ENCODE measurements at regions not wholly inside any gene's neighbourhood (a gene's known extent, or its start where the extent isn't known, plus 50 kb on each side); places are given as distances from the start of the nearest gene placed in this dataset.

DNA sequence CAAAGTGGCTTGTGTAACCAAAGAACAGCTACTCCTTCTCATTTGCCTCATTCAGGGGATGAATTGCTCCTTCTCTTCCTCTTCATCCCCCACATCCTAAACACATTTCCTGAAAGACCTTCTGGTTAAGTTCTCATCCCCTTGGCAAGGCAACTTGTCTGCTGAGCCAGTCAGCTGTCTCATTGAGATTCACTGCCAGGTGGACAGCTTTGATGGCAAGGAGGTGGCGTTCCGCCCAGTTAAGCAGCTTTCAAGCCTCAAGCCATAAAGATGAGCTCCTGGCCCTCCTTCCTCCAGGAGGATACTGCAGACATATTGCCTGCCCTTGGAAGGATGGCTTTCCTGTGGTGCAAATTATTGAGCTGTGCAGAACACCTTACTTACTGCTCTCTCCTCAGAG lies 448.6 kb upstream of the MPDZ start:
- no peak for DNase-seq (ENCODE audit: extremely low spot score in 2 of 2)
- no peak overlapping the region for H3K27ac ChIP-seq
- H3K36me3 ChIP-seq, result no peaks in the 10 kb centered on the region
- no peaks in the 10 kb centered on the region for H3K9me3 ChIP-seq
- no peak overlapping the region for H3K4me3 ChIP-seq
- H3K27me3 ChIP-seq, result no peaks in the 10 kb centered on the region
- intact Hi-C loops (cut with DNase I), result no loop called here
- TF ChIP-seq POLR2A (IDR thresholded peaks at IDR 0.05) (no peak), POLR2AphosphoS5 (IDR thresholded peaks at IDR 0.05; ENCODE audit: insufficient read depth in 1 of 2, low read depth in 1 of 2) (no peak)
- TF ChIP-seq, protein P1, sequence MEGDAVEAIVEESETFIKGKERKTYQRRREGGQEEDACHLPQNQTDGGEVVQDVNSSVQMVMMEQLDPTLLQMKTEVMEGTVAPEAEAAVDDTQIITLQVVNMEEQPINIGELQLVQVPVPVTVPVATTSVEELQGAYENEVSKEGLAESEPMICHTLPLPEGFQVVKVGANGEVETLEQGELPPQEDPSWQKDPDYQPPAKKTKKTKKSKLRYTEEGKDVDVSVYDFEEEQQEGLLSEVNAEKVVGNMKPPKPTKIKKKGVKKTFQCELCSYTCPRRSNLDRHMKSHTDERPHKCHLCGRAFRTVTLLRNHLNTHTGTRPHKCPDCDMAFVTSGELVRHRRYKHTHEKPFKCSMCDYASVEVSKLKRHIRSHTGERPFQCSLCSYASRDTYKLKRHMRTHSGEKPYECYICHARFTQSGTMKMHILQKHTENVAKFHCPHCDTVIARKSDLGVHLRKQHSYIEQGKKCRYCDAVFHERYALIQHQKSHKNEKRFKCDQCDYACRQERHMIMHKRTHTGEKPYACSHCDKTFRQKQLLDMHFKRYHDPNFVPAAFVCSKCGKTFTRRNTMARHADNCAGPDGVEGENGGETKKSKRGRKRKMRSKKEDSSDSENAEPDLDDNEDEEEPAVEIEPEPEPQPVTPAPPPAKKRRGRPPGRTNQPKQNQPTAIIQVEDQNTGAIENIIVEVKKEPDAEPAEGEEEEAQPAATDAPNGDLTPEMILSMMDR (IDR thresholded peaks at IDR 0.05), result no peak
- no peaks in the 10 kb centered on the region for H3K4me1 ChIP-seq

DNA sequence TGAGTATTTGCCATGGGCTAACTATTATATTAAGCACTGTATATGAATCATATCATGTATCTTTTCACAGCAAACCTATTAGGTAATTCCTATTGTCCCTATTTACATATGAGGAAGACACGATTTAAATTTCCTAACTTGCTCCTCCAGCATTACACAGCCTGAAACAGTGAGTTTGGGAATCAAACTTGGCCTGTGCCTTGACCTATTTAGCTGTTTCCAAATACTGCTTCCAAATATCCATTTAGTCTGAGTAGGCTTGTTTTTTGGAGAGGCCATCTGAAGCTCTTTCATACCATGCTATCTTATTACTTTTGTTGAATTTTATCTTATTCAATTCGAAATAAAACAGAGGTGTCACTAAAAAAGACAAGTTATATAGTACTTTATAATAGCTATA lies 447.3 kb upstream of the MPDZ start:
- DNase-seq (ENCODE audit: extremely low spot score in 2 of 2), result no peak
- TF ChIP-seq, protein P1 (IDR thresholded peaks at IDR 0.05), result no peak
- TF ChIP-seq POLR2AphosphoS5 (IDR thresholded peaks at IDR 0.05; ENCODE audit: insufficient read depth in 1 of 2, low read depth in 1 of 2) (no peak), POLR2A (IDR thresholded peaks at IDR 0.05) (no peak)
- Histone ChIP-seq H3K4me3 (no peak overlapping the region), H3K27me3 (no peaks in the 10 kb centered on the region), H3K9me3 (no peaks in the 10 kb centered on the region), H3K27ac (no peak overlapping the region), H3K36me3 (no peaks in the 10 kb centered on the region), H3K4me1 (no peaks in the 10 kb centered on the region)
- intact Hi-C loops (cut with DNase I), result no loop called here

DNA sequence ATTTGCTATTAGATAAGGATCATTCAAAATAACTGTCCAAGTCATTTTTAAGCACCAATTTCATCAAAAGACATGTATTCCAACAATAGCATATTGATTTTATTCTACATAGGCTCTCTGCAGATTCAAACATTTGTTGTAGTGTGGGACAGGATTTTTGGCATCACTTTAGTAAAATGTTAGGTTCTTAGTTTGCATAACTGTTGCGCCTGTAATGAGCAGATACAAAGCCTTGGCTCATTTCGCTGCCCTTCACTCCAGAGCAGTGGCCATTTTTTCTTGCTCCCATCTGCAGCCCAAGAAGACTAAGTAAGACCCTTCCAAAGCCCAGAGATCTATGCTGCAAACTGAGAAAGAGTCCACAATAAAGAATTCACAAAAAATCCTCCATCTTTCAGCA lies 446.0 kb upstream of the MPDZ start:
- no peak for DNase-seq (ENCODE audit: extremely low spot score in 2 of 2)
- Histone ChIP-seq H3K9me3 (no peaks in the 10 kb centered on the region), H3K27me3 (no peaks in the 10 kb centered on the region), H3K4me1 (no peaks in the 10 kb centered on the region), H3K4me3 (no peak overlapping the region), H3K36me3 (no peaks in the 10 kb centered on the region), H3K27ac (no peak overlapping the region)
- intact Hi-C loops (cut with DNase I), result no loop called here
- TF ChIP-seq POLR2A (IDR thresholded peaks at IDR 0.05) (no peak), POLR2AphosphoS5 (IDR thresholded peaks at IDR 0.05; ENCODE audit: insufficient read depth in 1 of 2, low read depth in 1 of 2) (no peak)
- TF ChIP-seq, protein P1 (IDR thresholded peaks at IDR 0.05), result no peak

DNA sequence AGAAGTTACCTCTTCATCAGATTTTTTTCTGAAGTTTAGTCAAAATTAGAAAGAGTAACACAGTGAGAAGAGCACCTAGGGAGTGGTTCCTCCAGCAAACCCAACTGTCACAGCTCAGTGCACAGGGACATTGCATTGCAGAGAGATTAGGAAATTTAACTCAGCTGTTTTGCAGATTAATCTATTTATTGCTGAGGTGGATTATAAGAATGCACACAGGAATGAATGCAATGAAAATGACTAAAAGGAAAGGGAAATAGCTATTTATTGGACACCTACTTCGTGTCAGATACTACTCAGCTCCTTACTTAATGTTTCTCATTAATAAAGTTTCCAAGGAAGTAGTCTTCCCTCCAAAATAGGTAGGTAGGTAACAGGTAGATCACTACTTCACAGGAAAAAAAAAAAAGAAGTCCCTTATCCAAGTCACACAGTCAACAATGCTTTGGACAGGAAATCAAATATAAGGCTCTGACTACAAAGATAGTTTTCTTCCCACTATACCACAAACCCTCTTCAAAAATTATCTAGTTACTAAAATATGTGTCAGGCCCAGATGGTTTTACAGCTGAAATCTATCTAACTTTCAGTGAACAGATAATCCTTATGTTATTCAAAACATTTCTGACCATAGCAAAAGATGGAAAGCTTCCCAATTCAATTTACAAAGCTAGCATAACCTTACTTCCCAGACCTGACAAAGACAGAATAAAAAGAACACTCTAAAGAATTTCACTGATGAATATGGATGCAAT lies 442.2 kb upstream of the MPDZ start:
- no peak overlapping the region for H3K27ac ChIP-seq
- peaks cover 7% of the 10 kb centered on the region for H3K4me1 ChIP-seq
- H3K27me3 ChIP-seq, result no peaks in the 10 kb centered on the region
- intact Hi-C loops (cut with DNase I), result no loop called here
- H3K4me3 ChIP-seq, result no peak overlapping the region
- H3K9me3 ChIP-seq, result no peaks in the 10 kb centered on the region
- no peak for TF ChIP-seq POLR2AphosphoS5 (IDR thresholded peaks at IDR 0.05; ENCODE audit: insufficient read depth in 1 of 2, low read depth in 1 of 2)
- no peaks in the 10 kb centered on the region for H3K36me3 ChIP-seq
- DNase-seq (ENCODE audit: extremely low spot score in 2 of 2), result no peak

DNA sequence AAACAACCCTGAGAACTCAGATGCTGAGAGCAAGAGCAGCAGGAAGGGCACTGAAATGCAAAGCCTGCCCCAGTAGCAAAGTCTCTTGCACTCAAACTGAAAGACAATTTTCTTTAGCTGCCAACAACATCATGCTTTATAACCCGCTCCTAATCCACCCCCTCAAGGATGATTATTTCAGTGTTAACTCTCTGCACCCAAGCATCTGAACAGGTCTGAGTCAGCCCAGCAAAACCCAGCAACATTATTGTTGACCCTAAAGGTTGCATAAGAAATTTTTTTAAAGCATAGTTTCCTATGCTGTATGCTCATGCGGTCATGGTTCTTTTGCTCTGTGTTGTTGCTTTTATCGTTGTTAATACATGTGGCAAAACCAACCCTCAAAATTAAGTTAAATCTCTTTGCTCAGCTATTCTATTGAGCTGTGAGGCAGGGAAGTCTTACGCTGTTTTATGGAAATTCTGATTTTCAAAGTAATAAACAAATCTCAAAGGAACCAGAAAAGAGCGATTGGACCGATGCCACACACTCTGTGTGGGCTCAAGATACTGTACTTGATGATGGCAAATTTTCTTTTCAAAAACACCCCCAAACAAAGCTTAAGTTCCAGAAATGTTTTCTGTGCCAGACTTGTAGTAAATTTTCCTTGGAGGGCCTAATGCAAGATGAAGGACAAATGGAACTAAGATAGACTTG lies 440.6 kb upstream of the MPDZ start:
- DNase-seq (ENCODE audit: extremely low spot score in 2 of 2), result no peak
- intact Hi-C loops (cut with DNase I), result no loop called here
- H3K4me3 ChIP-seq, result no peak overlapping the region
- H3K9me3 ChIP-seq, result no peaks in the 10 kb centered on the region
- TF ChIP-seq POLR2A (IDR thresholded peaks at IDR 0.05) (no peak), POLR2AphosphoS5 (IDR thresholded peaks at IDR 0.05; ENCODE audit: insufficient read depth in 1 of 2, low read depth in 1 of 2) (no peak)
- TF ChIP-seq, protein P1 (IDR thresholded peaks at IDR 0.05), result no peak
- H3K36me3 ChIP-seq, result no peaks in the 10 kb centered on the region
- H3K27me3 ChIP-seq, result no peaks in the 10 kb centered on the region
- no peak overlapping the region for H3K27ac ChIP-seq
- H3K4me1 ChIP-seq, result peaks cover 7% of the 10 kb centered on the region

Data from vagina (tissue), 2 donors.